H1 (cell line): ENCODE measurements at regions not wholly inside any gene's neighbourhood (a gene's known extent, or its start where the extent isn't known, plus 50 kb on each side); places are given as distances from the start of the nearest gene placed in this dataset.

Experiments
- CTCF ChIA-PET: fragments of 300-600 bp; sonication (Branson Sonifier 250); formaldehyde crosslinking; loops from one replicate; lab custom pipeline; 2021; ENCODE audit not compliant: partially characterized antibody; lab: Charles Lee
- POLR2A ChIA-PET: fragments of 300-600 bp; sonication (Branson Sonifier 250); formaldehyde crosslinking; loops from one replicate; lab custom pipeline; 2021; ENCODE audit warnings: inconsistent platforms; ENCODE audit not compliant: partially characterized antibody; lab: Charles Lee
- DNase-seq, 2 experiments: peaks; one replicate each; pipeline versions ENCODE4 v3.0.0 to v3.0.0-alpha.2; 2010 to 2022; ENCODE audit warnings: low spot score in 2 of 2, low read depth in 1 of 2, mixed read lengths in 1 of 2
- FAIRE-seq: peaks from 2 replicates; lab custom pipeline; 2011; peaks lifted over from hg19 to GRCh38; lab: Jason Lieb, UNC
- H2AFZ ChIP-seq: 2 replicates; pipeline ENCODE4 v1.8.1; 2012; ENCODE audit warnings: low read length, inconsistent platforms
- H2AK5ac ChIP-seq: 2 replicates; pipeline ENCODE4 v1.6.1; 2013; ENCODE audit warnings: low read depth, low read length
- H2BK120ac ChIP-seq: replicated peaks from 2 replicates; pipeline ENCODE3; 2013; ENCODE audit warnings: low read depth, low read length, inconsistent platforms
- H2BK12ac ChIP-seq: 2 replicates; pipeline ENCODE4 v1.6.1; 2013; ENCODE audit warnings: low read depth, low read length
- H2BK15ac ChIP-seq: 2 replicates; pipeline ENCODE4 v1.6.1; 2013; ENCODE audit warnings: low read length
- H2BK20ac ChIP-seq: 2 replicates; pipeline ENCODE4 v1.6.1; 2013; ENCODE audit warnings: low read length
- H2BK5ac ChIP-seq: 2 replicates; pipeline ENCODE4 v1.6.1; 2013; ENCODE audit warnings: low read depth, low read length
- H3K14ac ChIP-seq: 2 replicates; pipeline ENCODE4 v1.6.1; 2013; ENCODE audit warnings: inconsistent platforms; ENCODE audit not compliant: insufficient read length
- H3K18ac ChIP-seq: 2 replicates; pipeline ENCODE4 v1.6.1; 2013; ENCODE audit warnings: low read length; ENCODE audit errors: extremely low read depth
- H3K23ac ChIP-seq: 2 replicates; pipeline ENCODE4 v1.6.1; 2013; ENCODE audit warnings: inconsistent platforms; ENCODE audit not compliant: insufficient read length
- H3K23me2 ChIP-seq: 2 replicates; pipeline ENCODE4 v1.6.1; 2013; ENCODE audit warnings: low read depth, low read length
- H3K27ac ChIP-seq: 2 replicates; pipeline ENCODE4 v1.6.1; 2011; ENCODE audit warnings: low read depth, low read length, inconsistent platforms
- H3K27me3 ChIP-seq, 4 experiments: replicated peaks in 1 of 4; 1 replicate in 1 of 4; 2 replicates in 3 of 4; pipeline versions ENCODE4 v1.6.1 to v1.8.1; 2011 to 2013; ENCODE audit warnings: low read length in 3 of 4, mild to moderate bottlenecking in 3 of 4, inconsistent platforms in 2 of 4, mixed read lengths in 2 of 4, moderate library complexity in 1 of 4; ENCODE audit not compliant: control insufficient read depth in 3 of 4, insufficient read depth in 3 of 4; ENCODE audit errors: extremely low read depth in 1 of 4
- H3K36me3 ChIP-seq, 4 experiments: 2 replicates each; pipeline versions ENCODE4 v1.6.1 to v1.8.1; 2011 to 2013; ENCODE audit warnings: mild to moderate bottlenecking in 4 of 4, low read length in 3 of 4, moderate library complexity in 2 of 4, control low read depth in 1 of 4, inconsistent platforms in 1 of 4; ENCODE audit not compliant: insufficient read depth in 4 of 4, control insufficient read depth in 2 of 4
- H3K4ac ChIP-seq: replicated peaks from 2 replicates; pipeline ENCODE3; 2013; ENCODE audit warnings: low read length, low read depth, mixed read lengths, inconsistent platforms; ENCODE audit not compliant: insufficient read length
- H3K4me1 ChIP-seq, 4 experiments: replicated peaks in 1 of 4; 1 replicate in 1 of 4; 2 replicates in 3 of 4; pipeline versions ENCODE4 v1.6.1 to v1.8.1; 2011 to 2013; ENCODE audit warnings: low read length in 3 of 4, inconsistent platforms in 2 of 4, mixed read lengths in 1 of 4; ENCODE audit not compliant: insufficient read depth in 4 of 4, control insufficient read depth in 3 of 4
- H3K4me2 ChIP-seq, 2 experiments: 2 replicates each; pipeline versions ENCODE4 v1.6.1 to v1.8.1; 2011 to 2013; ENCODE audit warnings: low read depth in 2 of 2, low read length in 2 of 2, control low read depth in 1 of 2, inconsistent platforms in 1 of 2, mild to moderate bottlenecking in 1 of 2; ENCODE audit not compliant: insufficient read depth in 1 of 2
- H3K4me3 ChIP-seq, 4 experiments: fragments of 200-600, 300-600 bp in 1 of 4; sonication (generic), shearing (Covaris generic), sonication (Bioruptor Twin) in 1 of 4; 2 replicates each; pipeline versions ENCODE4 v1.5.1 to v1.8.1; 2011 to 2016; ENCODE audit warnings: low read length in 4 of 4, low read depth in 3 of 4, control low read depth in 2 of 4, inconsistent platforms in 2 of 4, mild to moderate bottlenecking in 2 of 4, mixed read lengths in 1 of 4, moderate library complexity in 1 of 4; ENCODE audit not compliant: insufficient read depth in 2 of 4; ENCODE audit errors: extremely low read depth in 1 of 4
- H3K56ac ChIP-seq: replicated peaks from 2 replicates; pipeline ENCODE3; 2013; ENCODE audit warnings: low read depth, mild to moderate bottlenecking, mixed read lengths, low read length, inconsistent platforms; ENCODE audit not compliant: insufficient read length
- H3K79me1 ChIP-seq: 2 replicates; pipeline ENCODE4 v1.6.1; 2013; ENCODE audit warnings: low read depth, low read length, control low read depth
- H3K79me2 ChIP-seq, 2 experiments: 2 replicates each; pipeline versions ENCODE4 v1.6.1 to v1.8.1; 2012 to 2013; ENCODE audit warnings: low read length in 2 of 2, mild to moderate bottlenecking in 2 of 2, inconsistent platforms in 1 of 2; ENCODE audit not compliant: insufficient read depth in 2 of 2, control insufficient read depth in 1 of 2
- H3K9ac ChIP-seq, 4 experiments: replicated peaks in 1 of 4; 1 replicate in 1 of 4; 2 replicates in 3 of 4; pipeline versions ENCODE4 v1.6.1 to v1.8.1; 2011 to 2013; ENCODE audit warnings: low read depth in 3 of 4, low read length in 3 of 4, control low read depth in 2 of 4, mild to moderate bottlenecking in 2 of 4, moderate library complexity in 2 of 4, inconsistent platforms in 1 of 4; ENCODE audit errors: extremely low read depth in 1 of 4
- H3K9me3 ChIP-seq, 2 experiments: 2 replicates each; pipeline versions ENCODE4 v1.6.1 to v1.8.1; 2012 to 2013; ENCODE audit warnings: mild to moderate bottlenecking in 2 of 2, moderate library complexity in 2 of 2, control low read depth in 1 of 2, inconsistent platforms in 1 of 2, low read depth in 1 of 2, low read length in 1 of 2, mixed read lengths in 1 of 2; ENCODE audit not compliant: insufficient read depth in 2 of 2
- H4K20me1 ChIP-seq, 2 experiments: replicated peaks in 1 of 2; 2 replicates each; pipeline versions ENCODE3 to v1.8.1; 2011 to 2013; ENCODE audit warnings: inconsistent platforms in 2 of 2, low read length in 2 of 2, mild to moderate bottlenecking in 1 of 2; ENCODE audit not compliant: insufficient read depth in 2 of 2, control insufficient read depth in 1 of 2
- H4K5ac ChIP-seq: 2 replicates; pipeline ENCODE4 v1.6.1; 2013; ENCODE audit warnings: low read length, low read depth, mixed read lengths, inconsistent platforms; ENCODE audit not compliant: insufficient read length
- H4K8ac ChIP-seq: 2 replicates; pipeline ENCODE4 v1.8.0; 2013; ENCODE audit warnings: mild to moderate bottlenecking, moderate library complexity, low read length, inconsistent platforms; ENCODE audit not compliant: insufficient read depth; ENCODE audit errors: extremely low read depth
- H4K91ac ChIP-seq: replicated peaks from 2 replicates; pipeline ENCODE3; 2013; ENCODE audit warnings: low read length, mixed read lengths, inconsistent platforms; ENCODE audit not compliant: insufficient read length
- CTCF ChIP-seq, 3 experiments: IDR thresholded peaks; 1 replicate in 2 of 3; 2 replicates in 1 of 3; pipeline versions ENCODE4 v1.5.1 to v1.6.1; 2011; ENCODE audit warnings: low read length in 3 of 3, mild to moderate bottlenecking in 3 of 3, inconsistent platforms in 2 of 3, low read depth in 1 of 3, moderate library complexity in 1 of 3; ENCODE audit not compliant: insufficient read depth in 1 of 3; ENCODE audit errors: control extremely low read depth in 1 of 3
- RAD21 ChIP-seq, 2 experiments: IDR thresholded peaks in 1 of 2; conservative IDR thresholded peaks in 1 of 2; 2 replicates each; pipeline ENCODE4 v1.6.1; 2011; ENCODE audit warnings: low read depth in 2 of 2, low read length in 2 of 2, improper control_type of control experiment in 1 of 2, inconsistent platforms in 1 of 2, mild to moderate bottlenecking in 1 of 2, moderate library complexity in 1 of 2
- RBBP5 ChIP-seq: IDR thresholded peaks from 2 replicates; pipeline ENCODE4 v1.7.1; 2012; ENCODE audit warnings: low read depth, mild to moderate bottlenecking, inconsistent platforms, low read length, moderate library complexity, borderline replicate concordance
- YY1 ChIP-seq: IDR thresholded peaks from 2 replicates; pipeline ENCODE4 v1.6.1; 2011; ENCODE audit warnings: low read depth, mild to moderate bottlenecking, low read length
- WGBS, 2 experiments: shearing (Covaris generic) in 1 of 2; methylation state at CpG; one replicate each; pipeline versions ENCODE4 v1.1.6 to v1.1.7; 2013 to 2015; ENCODE audit warnings: low lambda C conversion rate in 2 of 2, mixed read lengths in 2 of 2, inconsistent platforms in 1 of 2, low coverage in 1 of 2, missing lambda C conversion rate in 1 of 2; ENCODE audit not compliant: insufficient replicate concordance in 2 of 2, insufficient coverage in 1 of 2, insufficient read length in 1 of 2; ENCODE audit errors: extremely low coverage in 1 of 2, missing lambda C conversion rate in 1 of 2; 5-methylcytosine and 5-hydroxymethylcytosine counted together

GRCh38 chr11:43567396-43567975, 113.1 kb upstream of the HSD17B12 start:
- no peaks in the 10 kb centered on the region for H4K20me1 ChIP-seq
- H3K4ac ChIP-seq: no peak overlapping the region
- FAIRE-seq: peak; percentile 45
- no peak overlapping the region for H4K8ac ChIP-seq
- no peak overlapping the region for H3K56ac ChIP-seq
- no peak overlapping the region for H2BK120ac ChIP-seq
- no peak overlapping the region for H2BK15ac ChIP-seq
- H2BK20ac ChIP-seq: no peak overlapping the region
- 27% methylated on average over 5 of the region's 5 CpGs; no CpG with 5 or more reads in 1 of the 2 experiments for WGBS, 2 experiments
- no peak overlapping the region for H3K27ac ChIP-seq
- H3K36me3 ChIP-seq: no peaks in the 10 kb centered on the region
- no peak overlapping the region for H3K4me3 ChIP-seq
- no peaks in the 10 kb centered on the region for H3K4me1 ChIP-seq
- H3K18ac ChIP-seq: no peak overlapping the region
- H3K23ac ChIP-seq: no peak overlapping the region
- peaks cover 0 to 9% (median 7%) of the 10 kb centered on the region in 4 experiments; a peak in 6 of 7 replicates for H3K27me3 ChIP-seq
- POLR2A ChIA-PET: interaction anchor here (1.6 kb wide), 1 partner anchor 10 kb away, joined by 4 read pairs; no protein-coding TSS in a partner anchor
- TF ChIP-seq RBBP5: no peak
- TF ChIP-seq YY1: 0 out of 2 replicates have a peak, but pooled peaks have one; percentile 8
- TF ChIP-seq RAD21 (IDR thresholded peaks at IDR 0.05 in 1 of 2, conservative IDR thresholded peaks at IDR 0.05 in 1 of 2; ENCODE audit: low read depth in 2 of 2, low read length in 2 of 2): peak; percentile 67 to 72
- TF ChIP-seq CTCF (IDR thresholded peaks at IDR 0.05; ENCODE audit: control extremely low read depth in 1 of 3, insufficient read depth in 1 of 3, low read depth in 1 of 3, low read length in 3 of 3): peak in 2 of 3 experiments; percentile 61 to 71; a peak in 3 of 4 replicates
- TF ChIP-seq, all 59 proteins: peak for 3
- H3K9ac ChIP-seq: no peak overlapping the region
- H2AK5ac ChIP-seq: no peak overlapping the region
- no peak overlapping the region for H4K91ac ChIP-seq
- no peak overlapping the region for H3K4me2 ChIP-seq
- DNase-seq: no peak
- H3K79me1 ChIP-seq: no peaks in the 10 kb centered on the region
- H2BK5ac ChIP-seq: no peak overlapping the region
- CTCF ChIA-PET: interaction anchor here (0.6 to 34.3 kb wide), 14 partner anchors 8 to 284 kb away, joined by 3 to 1064 read pairs (median 4); no protein-coding TSS in a partner anchor
- no peak overlapping the region for H2BK12ac ChIP-seq
- no peaks in the 10 kb centered on the region for H3K79me2 ChIP-seq
- no peak overlapping the region for H4K5ac ChIP-seq
- H3K9me3 ChIP-seq: no peaks in the 10 kb centered on the region
- H2AFZ ChIP-seq: no peak overlapping the region
- H3K14ac ChIP-seq: no peak overlapping the region
- H3K23me2 ChIP-seq: no peaks in the 10 kb centered on the region
